A549 (cell line): ENCODE measurements at regions not wholly inside any gene's neighbourhood (a gene's known extent, or its start where the extent isn't known, plus 50 kb on each side); places are given as distances from the start of the nearest gene placed in this dataset.

Experiments used
- ATAC-seq, 2 experiments: fragments of 200-7000 bp in 1 of 2; fragments of >200 bp in 1 of 2; cut with Nextera tagmentation in 1 of 2; cut with Tn5 transposase in 1 of 2; 3 replicates each; pipeline versions ENCODE4 v1.8.0 to v1.9.1; 2018 to 2020; ENCODE audit warnings: mild to moderate bottlenecking in 1 of 2, moderate library complexity in 1 of 2
- CTCF ChIA-PET: fragments of 300-600 bp; sonication (Branson Sonifier 250); formaldehyde crosslinking; extraction: SDS; loops from one replicate; lab custom pipeline; 2021; ENCODE audit warnings: antibody characterized with exemption, inconsistent platforms; lab: Yijun Ruan, JAX
- POLR2A ChIA-PET: fragments of 350-600 bp; formaldehyde crosslinking; extraction: SDS; loops from one replicate; lab custom pipeline; 2021; ENCODE audit warnings: antibody characterized with exemption, inconsistent platforms; lab: Yijun Ruan, JAX
- DNase-seq, 2 experiments: peaks; one replicate each; pipeline versions ENCODE4 v3.0.0 to v3.0.0-alpha.2; 2011 to 2016; ENCODE audit warnings: low read depth in 1 of 2, low spot score in 1 of 2
- FAIRE-seq: peaks from 2 replicates; lab custom pipeline; 2011; peaks lifted over from hg19 to GRCh38; lab: Jason Lieb, UNC
- H3K27ac ChIP-seq, 2 experiments: fragments of >200 bp; sonication (Bioruptor Twin); formaldehyde crosslinking; 3 replicates each; pipeline ENCODE4 v1.5.1; 2016 to 2017
- H3K4me1 ChIP-seq: fragments of >200 bp; sonication (Bioruptor Twin); formaldehyde crosslinking; 3 replicates; pipeline ENCODE4 v1.6.1; 2016
- H3K4me2 ChIP-seq: fragments of >200 bp; sonication (Bioruptor Twin); formaldehyde crosslinking; 3 replicates; pipeline ENCODE4 v1.6.1; 2016
- H3K4me3 ChIP-seq: fragments of >200 bp; sonication (Bioruptor Twin); formaldehyde crosslinking; 3 replicates; pipeline ENCODE4 v1.5.1; 2016
- H3K9me3 ChIP-seq: fragments of >200 bp; sonication (Bioruptor Twin); formaldehyde crosslinking; 3 replicates; pipeline ENCODE4 v1.6.1; 2016
- CBX2 ChIP-seq: fragments of 200-600 bp; sonication (generic); IDR thresholded peaks from 2 replicates; pipeline ENCODE4 v1.6.1; 2016; ENCODE audit warnings: low read depth, mild to moderate bottlenecking, borderline replicate concordance
- CHD4 ChIP-seq: fragments of 200-600 bp; sonication (generic); IDR thresholded peaks from 2 replicates; pipeline ENCODE4 v1.6.1; 2016; ENCODE audit warnings: antibody characterized with exemption, mild to moderate bottlenecking, borderline replicate concordance
- ESRRA ChIP-seq: fragments of 150-350 bp; IDR thresholded peaks from 2 replicates; pipeline ENCODE4 v1.6.1; 2014; ENCODE audit warnings: mild to moderate bottlenecking, low read length, borderline replicate concordance
- HDAC2 ChIP-seq: fragments of 200-600 bp; sonication (generic); IDR thresholded peaks from 2 replicates; pipeline ENCODE4 v1.6.1; 2016
- HOXB13 ChIP-seq: fragments of 250-450 bp; sonication (Bioruptor Pico); IDR thresholded peaks from 2 replicates; pipeline ENCODE4 v1.5.0; 2020; ENCODE audit warnings: low read depth, mild to moderate bottlenecking, moderate library complexity
- HOXB5 ChIP-seq: fragments of 250-450 bp; sonication (Bioruptor Pico); IDR thresholded peaks from 2 replicates; pipeline ENCODE4 v1.5.0; 2020; ENCODE audit warnings: mild to moderate bottlenecking, moderate library complexity
- JUN ChIP-seq, 2 experiments: fragments of >200 bp; sonication (Bioruptor Twin); formaldehyde crosslinking; IDR thresholded peaks; 2 replicates in 1 of 2; 3 replicates in 1 of 2; pipeline ENCODE4 v1.6.1; 2016 to 2017
- KDM5A ChIP-seq: fragments of 200-600 bp; sonication (generic); IDR thresholded peaks from 2 replicates; pipeline ENCODE4 v1.6.1; 2016; ENCODE audit warnings: antibody characterized with exemption, mild to moderate bottlenecking
- MAZ ChIP-seq: fragments of 150-350 bp; IDR thresholded peaks from 2 replicates; pipeline ENCODE4 v1.6.1; 2014; ENCODE audit warnings: antibody characterized with exemption, low read depth, low read length, borderline replicate concordance
- POLR2A ChIP-seq: IDR thresholded peaks from 2 replicates; pipeline ENCODE4 v1.6.1; 2012; ENCODE audit warnings: mild to moderate bottlenecking, low read length
- RAD21 ChIP-seq, 2 experiments: fragments of >200 bp in 1 of 2; sonication (Bioruptor Twin) in 1 of 2; formaldehyde crosslinking in 1 of 2; IDR thresholded peaks in 1 of 2; conservative IDR thresholded peaks in 1 of 2; 2 replicates in 1 of 2; 3 replicates in 1 of 2; pipeline ENCODE4 v1.6.1; 2012 to 2018; ENCODE audit warnings: inconsistent platforms in 1 of 2
- RARB ChIP-seq: fragments of 250-450 bp; sonication (Bioruptor Pico); IDR thresholded peaks from 2 replicates; pipeline ENCODE4 v1.8.0; 2021; ENCODE audit warnings: mild to moderate bottlenecking, moderate library complexity
- RCOR1 ChIP-seq: fragments of 150-350 bp; IDR thresholded peaks from 2 replicates; pipeline ENCODE4 v1.6.1; 2014; ENCODE audit warnings: antibody characterized with exemption, low read length, low read depth
- RNF2 ChIP-seq: fragments of 200-600 bp; sonication (generic); IDR thresholded peaks from 2 replicates; pipeline ENCODE4 v1.6.1; 2016; ENCODE audit warnings: low read depth, mild to moderate bottlenecking, antibody characterized with exemption, moderate library complexity, borderline replicate concordance
- SMC3 ChIP-seq: fragments of >200 bp; sonication (Bioruptor Twin); formaldehyde crosslinking; IDR thresholded peaks from 3 replicates; pipeline ENCODE4 v1.6.1; 2018; ENCODE audit warnings: inconsistent platforms
- ZSCAN20 ChIP-seq: fragments of 250-450 bp; sonication (Bioruptor Pico); IDR thresholded peaks from 2 replicates; pipeline ENCODE4 v1.8.0; 2022; ENCODE audit warnings: mild to moderate bottlenecking, moderate library complexity
- WGBS: methylation state at CpG from one replicate; pipeline ENCODE4 v1.1.6; 2017; ENCODE audit errors: missing lambda C conversion rate; 5-methylcytosine and 5-hydroxymethylcytosine counted together
- TF ChIP-seq, protein P1 (sequence below): fragments of >200 bp; sonication (Bioruptor Twin); formaldehyde crosslinking; IDR thresholded peaks from 3 replicates; pipeline ENCODE4 v1.6.1; 2016
- TF ChIP-seq, protein P2 (sequence below): fragments of >200 bp; sonication (Bioruptor Twin); formaldehyde crosslinking; IDR thresholded peaks from 2 replicates; pipeline ENCODE4 v1.6.1; 2016
- TF ChIP-seq, protein P3 (sequence below): fragments of 250-450 bp; sonication (Bioruptor Pico); IDR thresholded peaks from 2 replicates; pipeline ENCODE4 v1.5.0; 2020; ENCODE audit warnings: low read depth, mild to moderate bottlenecking, moderate library complexity
- TF ChIP-seq, protein P4 (sequence below): fragments of 250-450 bp; sonication (Bioruptor Pico); IDR thresholded peaks from 2 replicates; pipeline ENCODE4 v1.5.0; 2021; ENCODE audit warnings: mild to moderate bottlenecking, moderate library complexity, borderline replicate concordance

DNA sequence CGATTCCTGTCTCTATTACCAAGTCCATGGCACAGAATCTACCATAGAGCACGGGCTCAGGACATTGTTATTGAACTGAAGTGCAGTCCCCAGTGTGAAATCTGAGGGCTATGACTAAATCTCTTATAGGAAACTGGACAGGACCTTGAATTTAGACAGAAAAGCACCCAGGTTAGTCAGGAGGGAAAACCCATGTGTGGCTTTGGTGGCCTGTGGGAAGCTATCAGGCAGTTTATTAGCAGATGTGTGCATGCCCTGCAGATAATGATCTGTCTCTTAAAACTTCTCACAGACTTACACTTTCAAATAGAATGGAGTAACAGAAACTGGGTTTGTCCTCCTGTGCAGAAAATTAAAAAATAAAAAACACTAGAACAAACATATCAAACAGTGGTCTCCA, 610.0 kb upstream of the RAB6C start:
- 0% methylated on average over 2 of the region's 2 CpGs for WGBS
- H3K4me3 ChIP-seq: no peak overlapping the region
- POLR2A ChIA-PET: no interaction called here
- H3K27ac ChIP-seq: no peak overlapping the region
- ATAC-seq (no peak), DNase-seq (no peak), FAIRE-seq (no peak)
- H3K4me1 ChIP-seq: no peaks in the 10 kb centered on the region
- H3K4me2 ChIP-seq: no peak overlapping the region
- TF ChIP-seq HOXB13 (CRISPR knock-in tag): no peak
- CTCF ChIA-PET: no interaction called here
- H3K9me3 ChIP-seq: no peaks in the 10 kb centered on the region

DNA sequence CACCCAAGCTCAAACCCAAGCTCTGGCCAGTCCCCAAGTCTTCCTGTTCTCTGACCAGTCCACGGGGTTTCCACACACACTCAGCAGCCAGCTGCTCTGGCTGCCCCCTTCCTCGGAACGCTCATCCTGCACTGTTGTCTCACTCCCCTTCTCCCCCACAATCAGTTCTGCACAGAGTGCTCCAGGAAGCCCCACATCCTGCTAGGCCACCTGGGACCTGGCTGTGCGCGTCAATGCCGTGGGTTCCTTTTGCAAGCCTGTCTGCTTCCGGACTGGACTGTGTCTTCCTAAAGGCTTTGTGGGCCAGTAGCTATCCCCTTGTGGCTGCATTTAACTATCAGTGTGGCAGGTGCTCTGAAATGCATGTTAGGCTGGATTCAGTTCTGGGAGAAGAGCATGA, 605.0 kb upstream of the RAB6C start:
- Histone ChIP-seq H3K27ac (no peak overlapping the region), H3K4me2 (no peak overlapping the region), H3K4me1 (no peaks in the 10 kb centered on the region), H3K4me3 (no peak overlapping the region), H3K9me3 (no peaks in the 10 kb centered on the region)
- ChIA-PET POLR2A (no interaction called here), CTCF (interaction anchor here (0.6 kb wide), 1 partner anchor 1053 kb away, joined by 3 read pairs; no protein-coding TSS in a partner anchor)
- 39% methylated on average over 7 of the region's 7 CpGs for WGBS
- no peak for ATAC-seq
- DNase-seq: no peak
- FAIRE-seq: no peak
- no peak for TF ChIP-seq HDAC2
- no peak for TF ChIP-seq RNF2
- no peak for TF ChIP-seq HOXB13 (CRISPR knock-in tag)
- no peak for TF ChIP-seq RARB (CRISPR knock-in tag)
- TF ChIP-seq ESRRA: no peak
- TF ChIP-seq CHD4: no peak
- TF ChIP-seq, protein P1, sequence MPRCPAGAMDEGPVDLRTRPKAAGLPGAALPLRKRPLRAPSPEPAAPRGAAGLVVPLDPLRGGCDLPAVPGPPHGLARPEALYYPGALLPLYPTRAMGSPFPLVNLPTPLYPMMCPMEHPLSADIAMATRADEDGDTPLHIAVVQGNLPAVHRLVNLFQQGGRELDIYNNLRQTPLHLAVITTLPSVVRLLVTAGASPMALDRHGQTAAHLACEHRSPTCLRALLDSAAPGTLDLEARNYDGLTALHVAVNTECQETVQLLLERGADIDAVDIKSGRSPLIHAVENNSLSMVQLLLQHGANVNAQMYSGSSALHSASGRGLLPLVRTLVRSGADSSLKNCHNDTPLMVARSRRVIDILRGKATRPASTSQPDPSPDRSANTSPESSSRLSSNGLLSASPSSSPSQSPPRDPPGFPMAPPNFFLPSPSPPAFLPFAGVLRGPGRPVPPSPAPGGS: no peak
- no peak for TF ChIP-seq JUN (IDR thresholded peaks at IDR 0.05)
- TF ChIP-seq CBX2: no peak
- TF ChIP-seq, protein P2, sequence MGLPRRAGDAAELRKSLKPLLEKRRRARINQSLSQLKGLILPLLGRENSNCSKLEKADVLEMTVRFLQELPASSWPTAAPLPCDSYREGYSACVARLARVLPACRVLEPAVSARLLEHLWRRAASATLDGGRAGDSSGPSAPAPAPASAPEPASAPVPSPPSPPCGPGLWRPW: no peak
- TF ChIP-seq MAZ: no peak
- TF ChIP-seq ZSCAN20 (CRISPR knock-in tag): no peak
- no peak for TF ChIP-seq HOXB5 (CRISPR knock-in tag)
- TF ChIP-seq RCOR1: no peak
- TF ChIP-seq, protein P3, sequence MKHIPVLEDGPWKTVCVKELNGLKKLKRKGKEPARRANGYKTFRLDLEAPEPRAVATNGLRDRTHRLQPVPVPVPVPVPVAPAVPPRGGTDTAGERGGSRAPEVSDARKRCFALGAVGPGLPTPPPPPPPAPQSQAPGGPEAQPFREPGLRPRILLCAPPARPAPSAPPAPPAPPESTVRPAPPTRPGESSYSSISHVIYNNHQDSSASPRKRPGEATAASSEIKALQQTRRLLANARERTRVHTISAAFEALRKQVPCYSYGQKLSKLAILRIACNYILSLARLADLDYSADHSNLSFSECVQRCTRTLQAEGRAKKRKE (CRISPR knock-in tag): no peak
- TF ChIP-seq SMC3: no peak
- no peak for TF ChIP-seq POLR2A
- no peak for TF ChIP-seq RAD21 (conservative IDR thresholded peaks at IDR 0.05 in 1 of 2, IDR thresholded peaks at IDR 0.05 in 1 of 2)
- TF ChIP-seq, protein P4, sequence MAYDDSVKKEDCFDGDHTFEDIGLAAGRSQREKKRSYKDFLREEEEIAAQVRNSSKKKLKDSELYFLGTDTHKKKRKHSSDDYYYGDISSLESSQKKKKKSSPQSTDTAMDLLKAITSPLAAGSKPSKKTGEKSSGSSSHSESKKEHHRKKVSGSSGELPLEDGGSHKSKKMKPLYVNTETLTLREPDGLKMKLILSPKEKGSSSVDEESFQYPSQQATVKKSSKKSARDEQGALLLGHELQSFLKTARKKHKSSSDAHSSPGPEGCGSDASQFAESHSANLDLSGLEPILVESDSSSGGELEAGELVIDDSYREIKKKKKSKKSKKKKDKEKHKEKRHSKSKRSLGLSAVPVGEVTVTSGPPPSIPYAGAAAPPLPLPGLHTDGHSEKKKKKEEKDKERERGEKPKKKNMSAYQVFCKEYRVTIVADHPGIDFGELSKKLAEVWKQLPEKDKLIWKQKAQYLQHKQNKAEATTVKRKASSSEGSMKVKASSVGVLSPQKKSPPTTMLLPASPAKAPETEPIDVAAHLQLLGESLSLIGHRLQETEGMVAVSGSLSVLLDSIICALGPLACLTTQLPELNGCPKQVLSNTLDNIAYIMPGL (CRISPR knock-in tag): no peak
- no peak for TF ChIP-seq KDM5A
